ENCODE measurements at regions not wholly inside any gene's neighbourhood (a gene's known extent, or its start where the extent isn't known, plus 50 kb on each side); places are given as distances from the start of the nearest gene placed in this dataset.

- DNase-seq (ENCODE audit: low read depth, low spot score) = no peak
- H3K9ac ChIP-seq (ENCODE audit: insufficient read length) = no peak overlapping the region
- no peak for TF ChIP-seq EZH2 (IDR thresholded peaks at IDR 0.05)
- TF ChIP-seq POLR2AphosphoS5 (IDR thresholded peaks at IDR 0.05; ENCODE audit: borderline replicate concordance, low read depth, low read length) = no peak
- no peak for TF ChIP-seq FOXP2 (optimal IDR thresholded peaks at IDR 0.05; ENCODE audit: control extremely low read depth, extremely low read length, insufficient read depth)
Measured at GRCh38 chr9:97747201-97747965, 50.2 kb upstream of the XPA start.

GRCh38 chr9:97748525-97748924 is 51.4 kb upstream of the XPA start:
- DNase-seq (ENCODE audit: low read depth, low spot score) = no peak
- Histone ChIP-seq H3K36me3 (ENCODE audit: insufficient read depth, low read length) (no peaks in the 10 kb centered on the region), H3K9me3 (ENCODE audit: low read depth, low read length) (no peaks in the 10 kb centered on the region), H3K27ac (no peak overlapping the region), H3K4me3 (no peak overlapping the region), H3K9ac (ENCODE audit: insufficient read length) (no peak overlapping the region)
- TF ChIP-seq FOXP2 (optimal IDR thresholded peaks at IDR 0.05; ENCODE audit: control extremely low read depth, extremely low read length, insufficient read depth) = no peak
- no peak for TF ChIP-seq EZH2 (IDR thresholded peaks at IDR 0.05)
- TF ChIP-seq POLR2AphosphoS5 (IDR thresholded peaks at IDR 0.05; ENCODE audit: borderline replicate concordance, low read depth, low read length) = no peak

More at GRCh38 chr9:97747201-97747965, 50.2 kb upstream of the XPA start:
- H3K9me3 ChIP-seq (ENCODE audit: low read depth, low read length) = no peaks in the 10 kb centered on the region
- H3K4me3 ChIP-seq = no peak overlapping the region
- H3K36me3 ChIP-seq (ENCODE audit: insufficient read depth, low read length) = no peaks in the 10 kb centered on the region
- H3K27ac ChIP-seq = no peak overlapping the region

GRCh38 chr9:97749928-97750327 is 52.8 kb upstream of the XPA start:
- no peak overlapping the region for H3K27ac ChIP-seq
- H3K36me3 ChIP-seq (ENCODE audit: insufficient read depth, low read length) = no peaks in the 10 kb centered on the region
- no peaks in the 10 kb centered on the region for H3K9me3 ChIP-seq (ENCODE audit: low read depth, low read length)
- H3K4me3 ChIP-seq = no peak overlapping the region
- H3K9ac ChIP-seq (ENCODE audit: insufficient read length) = no peak overlapping the region
- DNase-seq (ENCODE audit: low read depth, low spot score) = no peak
- no peak for TF ChIP-seq FOXP2 (optimal IDR thresholded peaks at IDR 0.05; ENCODE audit: control extremely low read depth, extremely low read length, insufficient read depth)
- TF ChIP-seq EZH2 (IDR thresholded peaks at IDR 0.05) = no peak
- TF ChIP-seq POLR2AphosphoS5 (IDR thresholded peaks at IDR 0.05; ENCODE audit: borderline replicate concordance, low read depth, low read length) = no peak

GRCh38 chr9:97751531-97751930 is 54.4 kb upstream of the XPA start:
- Histone ChIP-seq H3K36me3 (ENCODE audit: insufficient read depth, low read length) (no peaks in the 10 kb centered on the region), H3K27ac (no peak overlapping the region), H3K9me3 (ENCODE audit: low read depth, low read length) (no peaks in the 10 kb centered on the region), H3K9ac (ENCODE audit: insufficient read length) (no peak overlapping the region), H3K4me3 (no peak overlapping the region)
- DNase-seq (ENCODE audit: low read depth, low spot score) = no peak
- TF ChIP-seq POLR2AphosphoS5 (IDR thresholded peaks at IDR 0.05; ENCODE audit: borderline replicate concordance, low read depth, low read length) (no peak), EZH2 (IDR thresholded peaks at IDR 0.05) (no peak), FOXP2 (optimal IDR thresholded peaks at IDR 0.05; ENCODE audit: control extremely low read depth, extremely low read length, insufficient read depth) (no peak)

GRCh38 chr9:97752274-97752673 is 55.1 kb upstream of the XPA start:
- H3K36me3 ChIP-seq (ENCODE audit: insufficient read depth, low read length) = no peaks in the 10 kb centered on the region
- no peaks in the 10 kb centered on the region for H3K9me3 ChIP-seq (ENCODE audit: low read depth, low read length)
- TF ChIP-seq FOXP2 (optimal IDR thresholded peaks at IDR 0.05; ENCODE audit: control extremely low read depth, extremely low read length, insufficient read depth) = no peak
- no peak for TF ChIP-seq POLR2AphosphoS5 (IDR thresholded peaks at IDR 0.05; ENCODE audit: borderline replicate concordance, low read depth, low read length)
- no peak for TF ChIP-seq EZH2 (IDR thresholded peaks at IDR 0.05)

GRCh38 chr9:97753364-97753763 is 56.2 kb upstream of the XPA start:
- no peak overlapping the region for H3K27ac ChIP-seq
- DNase-seq (ENCODE audit: low read depth, low spot score) = no peak
- no peaks in the 10 kb centered on the region for H3K36me3 ChIP-seq (ENCODE audit: insufficient read depth, low read length)
- no peak overlapping the region for H3K4me3 ChIP-seq
- TF ChIP-seq POLR2AphosphoS5 (IDR thresholded peaks at IDR 0.05; ENCODE audit: borderline replicate concordance, low read depth, low read length) (no peak), EZH2 (IDR thresholded peaks at IDR 0.05) (no peak), FOXP2 (optimal IDR thresholded peaks at IDR 0.05; ENCODE audit: control extremely low read depth, extremely low read length, insufficient read depth) (no peak)
- no peak overlapping the region for H3K9ac ChIP-seq (ENCODE audit: insufficient read length)
- no peaks in the 10 kb centered on the region for H3K9me3 ChIP-seq (ENCODE audit: low read depth, low read length)

More at GRCh38 chr9:97752274-97752673, 55.1 kb upstream of the XPA start:
- no peak for DNase-seq (ENCODE audit: low read depth, low spot score)
- no peak overlapping the region for H3K4me3 ChIP-seq
- H3K27ac ChIP-seq = no peak overlapping the region
- no peak overlapping the region for H3K9ac ChIP-seq (ENCODE audit: insufficient read length)

- Histone ChIP-seq H3K9me3 (ENCODE audit: low read depth, low read length) (no peaks in the 10 kb centered on the region), H3K9ac (ENCODE audit: insufficient read length) (no peak overlapping the region), H3K27ac (no peak overlapping the region), H3K36me3 (ENCODE audit: insufficient read depth, low read length) (no peaks in the 10 kb centered on the region), H3K4me3 (no peak overlapping the region)
- TF ChIP-seq POLR2AphosphoS5 (IDR thresholded peaks at IDR 0.05; ENCODE audit: borderline replicate concordance, low read depth, low read length) (no peak), EZH2 (IDR thresholded peaks at IDR 0.05) (no peak), FOXP2 (optimal IDR thresholded peaks at IDR 0.05; ENCODE audit: control extremely low read depth, extremely low read length, insufficient read depth) (no peak)
- no peak for DNase-seq (ENCODE audit: low read depth, low spot score)
Measured at GRCh38 chr9:97753975-97754374, 56.8 kb upstream of the XPA start.

- TF ChIP-seq FOXP2 (optimal IDR thresholded peaks at IDR 0.05; ENCODE audit: control extremely low read depth, extremely low read length, insufficient read depth) (no peak), POLR2AphosphoS5 (IDR thresholded peaks at IDR 0.05; ENCODE audit: borderline replicate concordance, low read depth, low read length) (no peak), EZH2 (IDR thresholded peaks at IDR 0.05) (no peak)
- Histone ChIP-seq H3K9ac (ENCODE audit: insufficient read length) (no peak overlapping the region), H3K9me3 (ENCODE audit: low read depth, low read length) (no peaks in the 10 kb centered on the region), H3K36me3 (ENCODE audit: insufficient read depth, low read length) (no peaks in the 10 kb centered on the region), H3K27ac (no peak overlapping the region), H3K4me3 (no peak overlapping the region)
- no peak for DNase-seq (ENCODE audit: low read depth, low spot score)
Measured at GRCh38 chr9:97755618-97756267, 58.6 kb upstream of the XPA start.
